Activated B cell treated with CpG ODN at 0.5 μM for 24 hours (primary cell): ENCODE measurements at regions not wholly inside any gene's neighbourhood (a gene's known extent, or its start where the extent isn't known, plus 50 kb on each side); places are given as distances from the start of the nearest gene placed in this dataset.

Source experiments
- ATAC-seq: fragments of 200-7000 bp; cut with Tn5 transposase; one replicate; pipeline ENCODE4 v1.10.0; 2021; ENCODE audit warnings: low read depth, mild to moderate bottlenecking, moderate library complexity
- CTCF ChIA-PET: fragments of 350-600 bp; sonication (Branson Sonifier 250); formaldehyde crosslinking; loops from one replicate; lab custom pipeline; 2021; ENCODE audit warnings: antibody characterized with exemption; lab: Charles Lee
- POLR2A ChIA-PET: fragments of 350-600 bp; sonication (Branson Sonifier 250); formaldehyde crosslinking; loops from one replicate; lab custom pipeline; 2021; ENCODE audit warnings: antibody characterized with exemption; lab: Charles Lee
- DNase-seq: peaks from one replicate; pipeline ENCODE4 v3.0.0; 2022
- H3K27ac Mint-ChIP-seq: one replicate; pipeline ENCODE4 v1.8.0; 2020; ENCODE audit warnings: mixed read lengths
- H3K27me3 Mint-ChIP-seq: one replicate; pipeline ENCODE4 v1.8.0; 2021; ENCODE audit warnings: mixed read lengths
- H3K36me3 Mint-ChIP-seq: one replicate; pipeline ENCODE4 v1.8.0; 2021; ENCODE audit warnings: low read depth, mixed read lengths
- H3K4me1 Mint-ChIP-seq: one replicate; pipeline ENCODE4 v1.8.0; 2021; ENCODE audit warnings: mixed read lengths
- H3K4me3 Mint-ChIP-seq: one replicate; pipeline ENCODE4 v1.8.0; 2020; ENCODE audit warnings: mild to moderate bottlenecking, mixed read lengths
- H3K9me3 Mint-ChIP-seq: one replicate; pipeline ENCODE4 v1.8.0; 2020; ENCODE audit warnings: mixed read lengths
- intact Hi-C: fragments of 100-400 bp; cut with micrococcal nuclease; formaldehyde crosslinking; loops from one replicate; pipeline ENCODE4 v1.15.1; 2024
- TF ChIP-seq, protein P1 (sequence below): fragments of 200-600 bp; IDR thresholded peaks from one replicate; pipeline ENCODE4 v1.8.0; 2022; ENCODE audit warnings: antibody characterized with exemption, mild to moderate bottlenecking

GRCh38 chr1:98575955-98576354 lies 85.6 kb upstream of the SNX7 start:
- ChIA-PET CTCF (no interaction called here), POLR2A (no interaction called here)
- DNase-seq (no peak), ATAC-seq (no peak)
- Mint-ChIP-seq H3K4me1 (no peaks in the 10 kb centered on the region), H3K4me3 (no peak overlapping the region), H3K27ac (no peak overlapping the region), H3K36me3 (no peaks in the 10 kb centered on the region), H3K9me3 (peaks cover 5% of the 10 kb centered on the region), H3K27me3 (no peaks in the 10 kb centered on the region)
- TF ChIP-seq, protein P1, sequence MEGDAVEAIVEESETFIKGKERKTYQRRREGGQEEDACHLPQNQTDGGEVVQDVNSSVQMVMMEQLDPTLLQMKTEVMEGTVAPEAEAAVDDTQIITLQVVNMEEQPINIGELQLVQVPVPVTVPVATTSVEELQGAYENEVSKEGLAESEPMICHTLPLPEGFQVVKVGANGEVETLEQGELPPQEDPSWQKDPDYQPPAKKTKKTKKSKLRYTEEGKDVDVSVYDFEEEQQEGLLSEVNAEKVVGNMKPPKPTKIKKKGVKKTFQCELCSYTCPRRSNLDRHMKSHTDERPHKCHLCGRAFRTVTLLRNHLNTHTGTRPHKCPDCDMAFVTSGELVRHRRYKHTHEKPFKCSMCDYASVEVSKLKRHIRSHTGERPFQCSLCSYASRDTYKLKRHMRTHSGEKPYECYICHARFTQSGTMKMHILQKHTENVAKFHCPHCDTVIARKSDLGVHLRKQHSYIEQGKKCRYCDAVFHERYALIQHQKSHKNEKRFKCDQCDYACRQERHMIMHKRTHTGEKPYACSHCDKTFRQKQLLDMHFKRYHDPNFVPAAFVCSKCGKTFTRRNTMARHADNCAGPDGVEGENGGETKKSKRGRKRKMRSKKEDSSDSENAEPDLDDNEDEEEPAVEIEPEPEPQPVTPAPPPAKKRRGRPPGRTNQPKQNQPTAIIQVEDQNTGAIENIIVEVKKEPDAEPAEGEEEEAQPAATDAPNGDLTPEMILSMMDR, result no peak
- intact Hi-C loops, result no loop called here

GRCh38 chr1:98565951-98566350 lies 95.6 kb upstream of the SNX7 start:
- ATAC-seq (no peak), DNase-seq (no peak)
- CTCF ChIA-PET, result no interaction called here
- TF ChIP-seq, protein P1, result no peak
- Mint-ChIP-seq H3K27me3 (no peaks in the 10 kb centered on the region), H3K36me3 (no peaks in the 10 kb centered on the region), H3K9me3 (peaks cover 17% of the 10 kb centered on the region), H3K27ac (no peak overlapping the region), H3K4me3 (no peak overlapping the region), H3K4me1 (no peaks in the 10 kb centered on the region)
- intact Hi-C loops, result no loop called here
- POLR2A ChIA-PET, result no interaction called here

- DNase-seq, result no peak
- intact Hi-C loops, result no loop called here
- no peak overlapping the region for H3K27ac Mint-ChIP-seq
These were observed 102.2 kb upstream of the SNX7 start for GRCh38 chr1:98559291-98559690.

DNA sequence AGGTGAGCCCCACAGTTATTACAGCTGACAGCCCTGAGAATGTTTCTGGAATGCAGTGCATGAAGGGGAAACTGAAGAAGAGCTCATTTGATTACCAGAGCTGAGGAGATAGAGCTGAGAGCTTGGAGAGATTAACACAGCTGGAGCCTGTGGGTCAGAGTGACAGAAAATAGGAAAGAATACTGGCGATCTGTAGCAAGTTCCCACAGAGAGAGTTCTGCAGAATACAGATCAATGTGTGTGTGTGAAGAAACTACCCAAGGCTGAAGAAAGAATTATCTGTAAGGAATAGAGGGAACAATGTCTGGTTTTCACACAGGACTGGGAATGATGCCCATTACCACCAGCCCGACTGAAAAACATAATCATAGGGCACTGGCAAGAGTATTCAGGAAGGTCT lies 103.6 kb upstream of the SNX7 start:
- intact Hi-C loops, result no loop called here
- ChIA-PET POLR2A (no interaction called here), CTCF (no interaction called here)
- H3K27ac Mint-ChIP-seq, result no peak overlapping the region
- TF ChIP-seq, protein P1, result no peak
- ATAC-seq, result no peak
- H3K4me1 Mint-ChIP-seq, result no peaks in the 10 kb centered on the region
- no peak for DNase-seq
- H3K36me3 Mint-ChIP-seq, result no peaks in the 10 kb centered on the region
- peaks cover 8% of the 10 kb centered on the region for H3K9me3 Mint-ChIP-seq
- no peak overlapping the region for H3K4me3 Mint-ChIP-seq
- no peaks in the 10 kb centered on the region for H3K27me3 Mint-ChIP-seq

More at GRCh38 chr1:98559291-98559690, 102.2 kb upstream of the SNX7 start:
- POLR2A ChIA-PET, result no interaction called here
- TF ChIP-seq, protein P1, result no peak
- CTCF ChIA-PET, result no interaction called here
- Mint-ChIP-seq H3K4me3 (no peak overlapping the region), H3K4me1 (no peaks in the 10 kb centered on the region), H3K9me3 (peaks cover 17% of the 10 kb centered on the region), H3K36me3 (no peaks in the 10 kb centered on the region), H3K27me3 (no peaks in the 10 kb centered on the region)
- no peak for ATAC-seq

- no peak for ATAC-seq
- TF ChIP-seq, protein P1, result no peak
- Mint-ChIP-seq H3K36me3 (no peaks in the 10 kb centered on the region), H3K4me1 (no peaks in the 10 kb centered on the region), H3K9me3 (peaks cover 2% of the 10 kb centered on the region), H3K27me3 (no peaks in the 10 kb centered on the region), H3K4me3 (no peak overlapping the region), H3K27ac (no peak overlapping the region)
- no peak for DNase-seq
- intact Hi-C loops, result no loop called here
- ChIA-PET CTCF (no interaction called here), POLR2A (no interaction called here)
These were observed 104.9 kb upstream of the SNX7 start for GRCh38 chr1:98556521-98557158.
